ENCODE measurements at regions not wholly inside any gene's neighbourhood (a gene's known extent, or its start where the extent isn't known, plus 50 kb on each side); places are given as distances from the start of the nearest gene placed in this dataset.
"Not testable (repeated sequence)": the region's sequence is repeated elsewhere in the genome, so short reads cannot be mapped to it uniquely, and the experiment has no call there.

DNA sequence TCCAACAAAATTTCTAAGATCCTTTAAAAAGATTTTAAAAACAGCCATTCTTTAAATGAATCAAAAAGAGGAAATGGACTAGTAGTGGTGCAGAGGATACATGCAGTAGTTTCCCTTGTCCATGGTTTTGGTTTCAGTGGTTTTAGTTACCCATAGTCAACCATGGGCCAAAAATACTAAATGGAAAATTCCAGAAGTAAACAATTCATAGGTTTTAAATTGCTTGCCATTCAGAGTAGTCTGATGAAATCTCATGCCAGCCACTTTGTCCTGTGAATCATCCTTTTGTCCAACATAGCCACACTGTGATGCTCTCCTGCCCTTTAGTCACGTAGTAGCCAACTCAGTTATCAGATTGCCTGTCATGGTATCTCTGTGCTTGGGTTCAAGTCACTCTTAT, 286.1 kb downstream of the ANXA1 start:
- TF ChIP-seq, protein P1, sequence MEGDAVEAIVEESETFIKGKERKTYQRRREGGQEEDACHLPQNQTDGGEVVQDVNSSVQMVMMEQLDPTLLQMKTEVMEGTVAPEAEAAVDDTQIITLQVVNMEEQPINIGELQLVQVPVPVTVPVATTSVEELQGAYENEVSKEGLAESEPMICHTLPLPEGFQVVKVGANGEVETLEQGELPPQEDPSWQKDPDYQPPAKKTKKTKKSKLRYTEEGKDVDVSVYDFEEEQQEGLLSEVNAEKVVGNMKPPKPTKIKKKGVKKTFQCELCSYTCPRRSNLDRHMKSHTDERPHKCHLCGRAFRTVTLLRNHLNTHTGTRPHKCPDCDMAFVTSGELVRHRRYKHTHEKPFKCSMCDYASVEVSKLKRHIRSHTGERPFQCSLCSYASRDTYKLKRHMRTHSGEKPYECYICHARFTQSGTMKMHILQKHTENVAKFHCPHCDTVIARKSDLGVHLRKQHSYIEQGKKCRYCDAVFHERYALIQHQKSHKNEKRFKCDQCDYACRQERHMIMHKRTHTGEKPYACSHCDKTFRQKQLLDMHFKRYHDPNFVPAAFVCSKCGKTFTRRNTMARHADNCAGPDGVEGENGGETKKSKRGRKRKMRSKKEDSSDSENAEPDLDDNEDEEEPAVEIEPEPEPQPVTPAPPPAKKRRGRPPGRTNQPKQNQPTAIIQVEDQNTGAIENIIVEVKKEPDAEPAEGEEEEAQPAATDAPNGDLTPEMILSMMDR (IDR thresholded peaks at IDR 0.05; ENCODE audit: insufficient read depth, low read length, missing control alignments) = no peak
- H3K4me3 ChIP-seq (ENCODE audit: low read depth, low read length) = no peak overlapping the region
- CTCF ChIA-PET = no interaction called here
- no peak for DNase-seq (ENCODE audit: low read depth, low spot score)
- POLR2A ChIA-PET = no interaction called here

DNA sequence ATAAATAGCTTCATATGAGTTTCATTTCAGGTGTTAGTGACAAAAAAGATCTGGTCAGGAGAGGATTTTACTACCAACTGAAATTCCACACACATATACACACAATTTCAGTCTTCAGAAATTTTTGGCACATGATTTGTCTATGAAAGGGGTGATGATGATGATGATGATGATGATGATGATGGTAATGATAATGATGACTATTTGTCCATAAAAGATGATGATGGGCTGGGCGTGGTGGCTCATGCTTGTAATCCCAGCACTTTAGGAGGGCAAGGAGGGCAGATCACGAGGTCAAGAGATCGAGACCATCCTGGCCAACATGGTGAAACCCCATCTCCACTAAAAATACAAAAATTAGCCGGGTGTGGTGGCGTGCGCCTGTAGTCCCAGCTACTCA, 288.2 kb downstream of the ANXA1 start:
- POLR2A ChIA-PET; H3K4me3 ChIP-seq (ENCODE audit: low read depth, low read length); CTCF ChIA-PET: not testable (repeated sequence)

DNA sequence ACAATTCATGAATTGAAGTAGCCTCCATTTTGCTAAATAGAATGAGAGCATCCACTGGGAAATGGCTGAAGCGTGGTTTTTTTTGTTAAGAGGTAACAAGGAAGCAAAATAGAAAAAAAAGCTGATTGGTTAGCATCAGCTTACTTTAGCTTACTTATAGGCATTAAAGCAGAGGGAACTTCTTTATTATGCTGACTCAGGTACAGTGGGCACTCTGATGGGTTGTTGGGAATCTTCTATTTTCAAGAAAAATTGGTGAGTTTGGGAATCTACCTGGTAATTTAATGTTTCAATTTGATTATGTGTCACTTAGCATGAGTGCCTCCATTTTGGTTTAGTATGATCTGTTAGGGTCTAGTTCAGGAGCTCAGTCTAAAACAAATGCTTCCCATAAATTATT, 289.6 kb downstream of the ANXA1 start:
- no peak for DNase-seq (ENCODE audit: low read depth, low spot score)
- CTCF ChIA-PET = no interaction called here
- TF ChIP-seq, protein P1 (IDR thresholded peaks at IDR 0.05; ENCODE audit: insufficient read depth, low read length, missing control alignments) = no peak
- POLR2A ChIA-PET = no interaction called here
- H3K4me3 ChIP-seq (ENCODE audit: low read depth, low read length) = no peak overlapping the region

More for the DNA sequence above, 288.2 kb downstream of the ANXA1 start:
- not testable (repeated sequence) for DNase-seq (ENCODE audit: low read depth, low spot score)

DNA sequence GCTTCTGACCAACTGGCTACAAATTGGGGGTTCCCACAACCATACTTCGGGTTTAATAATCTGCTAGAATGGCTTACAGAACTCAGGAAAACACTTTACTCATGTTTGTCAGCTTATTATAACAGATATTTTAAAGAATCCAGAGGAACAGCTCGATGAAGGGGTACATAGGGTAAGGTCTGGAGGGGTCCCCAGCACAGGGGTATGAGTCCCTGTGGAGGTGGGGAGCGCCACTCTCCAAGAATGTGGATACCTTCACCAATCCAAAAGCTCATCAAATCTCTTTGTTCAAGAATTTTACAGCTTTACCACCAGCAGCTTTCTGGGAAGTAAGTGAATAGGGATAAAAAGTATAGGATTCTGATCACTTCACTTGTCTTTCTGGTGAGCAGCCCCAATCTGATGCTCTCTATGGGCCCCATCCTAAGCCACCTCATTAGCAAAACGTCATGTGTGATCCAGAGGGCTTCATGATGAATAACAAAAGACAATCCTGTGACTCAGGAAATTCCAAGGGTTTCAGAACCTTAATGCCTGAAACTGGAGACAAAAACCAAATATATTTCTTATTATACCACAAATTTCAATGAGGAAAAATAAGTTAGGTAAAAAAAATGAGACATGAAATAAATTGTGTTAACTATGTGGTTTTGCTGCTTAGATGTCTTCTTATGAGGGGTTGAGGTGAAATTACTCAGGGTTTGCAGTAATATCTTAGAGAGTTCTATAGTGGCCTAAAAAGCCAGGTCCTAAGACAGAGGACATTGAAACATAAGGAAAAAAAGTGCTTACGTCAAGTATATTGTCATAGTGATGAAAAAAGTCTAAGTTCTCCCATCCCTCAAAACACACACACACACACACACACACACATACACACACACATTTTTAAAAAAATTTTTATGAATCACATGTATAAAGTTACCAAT, 290.5 kb downstream of the ANXA1 start:
- no peak for DNase-seq (ENCODE audit: low read depth, low spot score)
- TF ChIP-seq, protein P1 (IDR thresholded peaks at IDR 0.05; ENCODE audit: insufficient read depth, low read length, missing control alignments) = no peak
- POLR2A ChIA-PET = no interaction called here
- H3K4me3 ChIP-seq (ENCODE audit: low read depth, low read length) = no peak overlapping the region
- CTCF ChIA-PET = no interaction called here

DNA sequence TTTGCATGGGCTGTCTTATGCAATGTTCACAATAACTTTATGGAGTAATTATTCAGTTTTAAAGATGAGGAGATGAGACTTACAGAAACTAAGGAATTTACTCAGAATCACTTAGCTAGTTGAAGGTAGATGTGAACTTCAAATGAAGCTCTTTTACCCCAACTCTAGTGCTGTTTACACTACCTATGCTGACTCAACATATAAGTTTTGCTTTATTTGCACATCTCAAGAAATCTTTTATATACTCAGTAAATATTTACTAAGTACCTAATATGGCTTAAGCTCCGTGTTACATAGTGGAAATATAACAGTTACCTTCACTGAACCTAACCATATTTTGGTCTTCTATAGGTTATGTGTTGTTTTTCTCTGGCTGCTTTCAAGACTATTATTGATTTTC, 293.2 kb downstream of the ANXA1 start:
- DNase-seq (ENCODE audit: low read depth, low spot score) = no peak
- CTCF ChIA-PET = no interaction called here
- TF ChIP-seq, protein P1 (IDR thresholded peaks at IDR 0.05; ENCODE audit: insufficient read depth, low read length, missing control alignments) = no peak

DNA sequence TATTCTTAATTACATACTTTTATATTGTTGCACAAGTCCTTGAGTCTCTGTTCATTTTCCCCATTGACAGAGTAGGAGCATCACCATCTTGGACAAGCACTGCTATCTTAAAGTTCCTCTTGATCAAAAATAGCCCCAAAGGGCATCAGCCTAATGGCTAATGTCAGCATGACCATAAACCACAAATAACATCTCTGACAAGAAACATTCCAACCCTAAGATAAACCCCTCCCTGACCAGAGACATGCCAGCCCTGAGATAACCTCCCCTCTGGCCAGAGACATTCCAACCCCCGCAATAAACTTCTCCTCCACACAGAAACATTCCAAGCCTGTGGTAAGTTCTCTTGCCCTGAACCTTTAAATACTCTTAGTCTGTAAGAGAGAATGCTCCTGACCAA, 293.7 kb downstream of the ANXA1 start:
- H3K4me3 ChIP-seq (ENCODE audit: low read depth, low read length); POLR2A ChIA-PET; CTCF ChIA-PET; DNase-seq (ENCODE audit: low read depth, low spot score): not testable (repeated sequence)

More for the DNA sequence above, 293.2 kb downstream of the ANXA1 start:
- no peak overlapping the region for H3K4me3 ChIP-seq (ENCODE audit: low read depth, low read length)
- POLR2A ChIA-PET = no interaction called here

DNA sequence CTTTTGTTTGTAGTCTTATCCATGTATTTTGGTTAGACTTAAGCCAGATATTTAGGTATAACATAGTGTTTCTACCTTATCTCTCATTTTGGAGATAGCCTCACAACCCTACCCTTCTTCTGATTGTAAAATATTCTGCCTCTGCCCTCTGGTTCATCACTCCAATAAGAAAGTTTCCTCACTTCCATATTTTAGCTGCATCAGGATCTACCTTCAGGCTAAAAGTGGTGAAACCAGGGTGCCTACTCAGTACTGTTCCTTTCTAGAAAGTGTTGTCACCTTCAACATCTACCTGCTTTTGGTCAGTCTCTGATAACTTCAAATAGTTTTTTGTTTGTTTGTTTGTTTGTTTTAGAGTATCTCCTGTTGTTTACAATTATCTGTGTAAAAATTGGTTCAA, 294.6 kb downstream of the ANXA1 start:
- ChIA-PET CTCF (no interaction called here), POLR2A (no interaction called here)
- TF ChIP-seq, protein P1 (IDR thresholded peaks at IDR 0.05; ENCODE audit: insufficient read depth, low read length, missing control alignments) = no peak
- no peak overlapping the region for H3K4me3 ChIP-seq (ENCODE audit: low read depth, low read length)
- no peak for DNase-seq (ENCODE audit: low read depth, low spot score)

Data from AG04449 (cell line).